K562 (cell line): ENCODE measurements at regions not wholly inside any gene's neighbourhood (a gene's known extent, or its start where the extent isn't known, plus 50 kb on each side); places are given as distances from the start of the nearest gene placed in this dataset.

Experiments used
- ATAC-seq: fragments of 200-7000 bp; cut with Tn5 transposase; 3 replicates; pipeline ENCODE4 v1.9.1; 2020; ENCODE audit warnings: moderate library complexity
- BruUV-seq: library from RNA; stranded (reverse); fragments of 400-500 nt; replicated peaks from 2 replicates; lab custom pipeline; 2021; lab: Mats Ljungman, UMichigan
- CTCF ChIA-PET: fragments of 300-600 bp; formaldehyde crosslinking; extraction: SDS; loops from one replicate; lab custom pipeline; 2021; ENCODE audit warnings: low intra/inter-chr PET ratio; lab: Yijun Ruan, JAX
- POLR2A ChIA-PET: fragments of 300-600, 350-650 bp; sonication (Branson Sonifier 250); formaldehyde crosslinking; extraction: SDS; loops from one replicate; lab custom pipeline; 2021; ENCODE audit warnings: antibody characterized with exemption, inconsistent platforms; lab: Yijun Ruan, JAX
- DNase-seq, 4 experiments: peaks; one replicate each; pipeline versions ENCODE4 v3.0.0 to v3.0.0-alpha.2; 2011 to 2018; ENCODE audit warnings: low spot score in 3 of 4, mixed read lengths in 3 of 4; ENCODE audit errors: extremely low read depth in 1 of 4
- FAIRE-seq: peaks from 2 replicates; lab custom pipeline; 2011; peaks lifted over from hg19 to GRCh38; lab: Jason Lieb, UNC
- H2AFZ ChIP-seq: 2 replicates; pipeline ENCODE4 v1.6.0; 2011; ENCODE audit warnings: low read depth, low read length, control low read depth, inconsistent platforms
- H3K27ac ChIP-seq: fragments of 200-600 bp; 3 replicates; pipeline ENCODE4 v1.8.0; 2011; ENCODE audit warnings: low read depth, mild to moderate bottlenecking, control low read depth, inconsistent platforms, low read length, moderate library complexity, mixed read lengths; ENCODE audit errors: extremely low read depth
- H3K27me3 ChIP-seq, 2 experiments: fragments of 300-600 bp in 1 of 2; 2 replicates in 1 of 2; 3 replicates in 1 of 2; pipeline versions ENCODE4 v1.6.0 to v1.8.0; 2011; ENCODE audit warnings: inconsistent platforms in 2 of 2, low read length in 2 of 2, mild to moderate bottlenecking in 1 of 2, mixed read lengths in 1 of 2, moderate library complexity in 1 of 2; ENCODE audit not compliant: control insufficient read depth in 2 of 2, insufficient read depth in 2 of 2
- H3K36me3 ChIP-seq: fragments of 300-600 bp; 3 replicates; pipeline ENCODE4 v1.8.0; 2011; ENCODE audit warnings: mild to moderate bottlenecking, low read length, inconsistent platforms; ENCODE audit not compliant: control insufficient read depth, insufficient read depth
- H3K4me1 ChIP-seq, 2 experiments: fragments of 200-600 bp in 1 of 2; replicated peaks in 1 of 2; 2 replicates in 1 of 2; 3 replicates in 1 of 2; pipeline versions ENCODE4 v1.5.1 to v1.8.0; 2011; ENCODE audit warnings: inconsistent platforms in 2 of 2, low read length in 2 of 2, mild to moderate bottlenecking in 1 of 2, mixed read lengths in 1 of 2, moderate library complexity in 1 of 2; ENCODE audit not compliant: control insufficient read depth in 2 of 2, insufficient read depth in 2 of 2
- H3K4me2 ChIP-seq: 2 replicates; pipeline ENCODE4 v1.6.1; 2011; ENCODE audit warnings: low read length, control low read depth, inconsistent platforms, mixed read lengths; ENCODE audit not compliant: insufficient read depth
- H3K4me3 ChIP-seq: fragments of 200-600 bp; sonication (generic), shearing (Covaris generic); 2 replicates; pipeline ENCODE4 v1.5.1; 2016; ENCODE audit warnings: control low read depth, inconsistent platforms
- H3K79me2 ChIP-seq: fragments of 200-600 bp; 3 replicates; pipeline ENCODE4 v1.8.0; 2011; ENCODE audit warnings: low read length, inconsistent platforms; ENCODE audit not compliant: control insufficient read depth, insufficient read depth
- H3K9ac ChIP-seq, 2 experiments: 2 replicates each; pipeline versions ENCODE4 v1.6.0 to v1.6.1; 2011; ENCODE audit warnings: low read depth in 2 of 2, low read length in 2 of 2, control low read depth in 1 of 2, inconsistent platforms in 1 of 2, mild to moderate bottlenecking in 1 of 2, mixed read lengths in 1 of 2; ENCODE audit not compliant: insufficient read depth in 1 of 2
- H3K9me1 ChIP-seq: one replicate; pipeline ENCODE4 v1.6.0; 2011; ENCODE audit warnings: inconsistent platforms, mild to moderate bottlenecking, low read length, moderate library complexity; ENCODE audit not compliant: control insufficient read depth, insufficient read depth
- H3K9me3 ChIP-seq: replicated peaks from 2 replicates; pipeline ENCODE4 v1.5.1; 2011; ENCODE audit warnings: low read depth, low read length, inconsistent platforms; ENCODE audit not compliant: control insufficient read depth, insufficient read depth
- H4K20me1 ChIP-seq: replicated peaks from 2 replicates; pipeline ENCODE4 v1.6.1; 2011; ENCODE audit warnings: low read length, inconsistent platforms, mixed read lengths; ENCODE audit not compliant: control insufficient read depth, insufficient read depth
- ERF ChIP-seq: fragments of 450-650 bp; formaldehyde crosslinking; IDR thresholded peaks from 2 replicates; pipeline ENCODE4 v1.4.0; 2020; ENCODE audit warnings: mild to moderate bottlenecking, mixed read lengths
- KLF1 ChIP-seq: fragments of 450-650 bp; IDR thresholded peaks from 2 replicates; pipeline ENCODE4 v1.6.1; 2016; ENCODE audit warnings: missing genetic modification characterization, missing compliant biosample characterization
- KLF16 ChIP-seq: IDR thresholded peaks from 2 replicates; pipeline ENCODE4 v1.6.1; 2016; ENCODE audit warnings: antibody characterized with exemption
- MTA1 ChIP-seq: fragments of 450-650 bp; IDR thresholded peaks from 2 replicates; pipeline ENCODE4 v1.6.1; 2017; ENCODE audit warnings: borderline replicate concordance
- PTTG1 ChIP-seq: fragments of 450-650 bp; IDR thresholded peaks from 2 replicates; pipeline ENCODE4 v1.6.1; 2016; ENCODE audit warnings: low read depth, mild to moderate bottlenecking, missing genetic modification characterization, missing compliant biosample characterization
- U2AF1 ChIP-seq: fragments of 200-400 bp; formaldehyde crosslinking; optimal IDR thresholded peaks from 2 replicates; pipeline ENCODE3; 2017; ENCODE audit warnings: mild to moderate bottlenecking, low read depth, low read length, moderate library complexity
- ZNF224 ChIP-seq: sonication (generic); formaldehyde crosslinking; IDR thresholded peaks from 2 replicates; pipeline ENCODE4 v1.8.0; 2022; ENCODE audit warnings: mild to moderate bottlenecking, missing genetic modification reagents
- ZNF639 ChIP-seq, 2 experiments: fragments of 200-800 bp in 1 of 2; sonication (Bioruptor generic) in 1 of 2; sonication (generic) in 1 of 2; formaldehyde crosslinking in 1 of 2; IDR thresholded peaks in 1 of 2; conservative IDR thresholded peaks in 1 of 2; 2 replicates each; pipeline versions ENCODE4 v1.5.0 to v1.6.1; 2016 to 2020; ENCODE audit warnings: missing compliant biosample characterization in 1 of 2, missing genetic modification characterization in 1 of 2, missing genetic modification reagents in 1 of 2
- ZNF644 ChIP-seq: fragments of 200-800 bp; sonication (Bioruptor generic); IDR thresholded peaks from 2 replicates; pipeline ENCODE4 v1.6.1; 2016; ENCODE audit warnings: low read depth, missing genetic modification characterization, missing compliant biosample characterization
- WGBS: fragments of 100-300 bp; shearing (Covaris generic); methylation state at CpG from one replicate; pipeline ENCODE4 v1.1.6; 2016; ENCODE audit warnings: low coverage, mixed read lengths; ENCODE audit not compliant: insufficient coverage; ENCODE audit errors: missing lambda C conversion rate; 5-methylcytosine and 5-hydroxymethylcytosine counted together
- in situ Hi-C: fragments of 300-500 bp; cut with MboI; formaldehyde crosslinking; loops from 4 replicates; pipeline ENCODE4 v1.15.0; 2018; ENCODE audit warnings: inconsistent platforms, mixed read lengths
- intact Hi-C: fragments of 100-400 bp; cut with micrococcal nuclease; formaldehyde crosslinking; loops from 2 replicates; pipeline ENCODE4 v1.14.2; 2022

DNA sequence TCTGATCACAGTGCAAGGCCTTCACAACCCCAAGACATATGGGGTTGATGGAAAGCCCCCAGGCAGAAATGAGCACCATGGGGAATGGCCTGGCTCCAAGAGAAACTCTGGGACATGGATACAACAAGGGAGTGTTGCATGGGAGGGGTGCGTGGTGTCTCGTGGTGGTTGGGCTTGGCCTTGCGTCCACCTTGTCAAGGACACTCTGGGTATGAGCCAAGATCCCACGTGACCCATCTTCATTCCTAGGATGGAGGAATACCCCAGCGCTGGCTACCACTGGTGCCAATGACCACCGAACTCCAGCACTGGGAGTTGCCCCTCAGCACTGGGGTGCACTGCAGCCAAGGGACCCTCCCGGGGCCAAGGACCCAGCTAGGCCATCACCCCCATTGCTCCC is 267.5 kb upstream of the AGTR2 start:
- ChIA-PET CTCF (no interaction called here), POLR2A (no interaction called here)
- H2AFZ ChIP-seq: no peak overlapping the region
- no peak overlapping the region for H3K27ac ChIP-seq
- no peak overlapping the region for H3K9ac ChIP-seq
- 4% methylated on average over 6 of the region's 7 CpGs for WGBS
- DNase-seq (no peak), ATAC-seq (no peak), FAIRE-seq (no peak)
- in situ Hi-C loops (no loop called here), intact Hi-C loops (no loop called here)
- H3K9me1 ChIP-seq: no peaks in the 10 kb centered on the region
- no peaks in the 10 kb centered on the region for H3K27me3 ChIP-seq
- no peak overlapping the region for H3K4me2 ChIP-seq
- H3K4me3 ChIP-seq: no peak overlapping the region
- no peaks in the 10 kb centered on the region for H3K36me3 ChIP-seq
- no peaks in the 10 kb centered on the region for H3K79me2 ChIP-seq
- no peaks in the 10 kb centered on the region for H3K9me3 ChIP-seq
- H3K4me1 ChIP-seq: no peaks in the 10 kb centered on the region
- H4K20me1 ChIP-seq: no peaks in the 10 kb centered on the region
- TF ChIP-seq U2AF1 (no peak), ZNF644 (tag) (no peak), ZNF639 (CRISPR knock-in tag; conservative IDR thresholded peaks at IDR 0.05 in 1 of 2, IDR thresholded peaks at IDR 0.05 in 1 of 2) (no peak), ZNF224 (no peak), KLF1 (tag) (no peak), ERF (no peak), MTA1 (no peak), PTTG1 (tag) (no peak), KLF16 (no peak)
- no TSS peak for BruUV-seq
